Right lobe of liver (tissue), 6 donors: ENCODE measurements at regions not wholly inside any gene's neighbourhood (a gene's known extent, or its start where the extent isn't known, plus 50 kb on each side); places are given as distances from the start of the nearest gene placed in this dataset.

Experiments used
- ATAC-seq, 4 donors: fragments of 200-7000 bp; cut with Tn5 transposase; one replicate each; pipeline ENCODE4 v1.9.1; 2020; ENCODE audit warnings: mild to moderate bottlenecking in 4 of 4, moderate library complexity in 4 of 4
- DNase-seq, 3 donors: peaks; one replicate each; pipeline ENCODE4 v3.0.0-alpha.2; 2020
- H3K27ac ChIP-seq, 3 donors: fragments of 200-600 bp; one replicate each; pipeline ENCODE4 v1.8.0; 2022
- H3K27me3 ChIP-seq, 2 donors: fragments of 200-600 bp; one replicate each; pipeline ENCODE4 v1.8.0; 2022
- H3K36me3 ChIP-seq, 4 donors: fragments of 200-600 bp; sonication (generic) in 1 of 4; one replicate each; pipeline versions ENCODE4 v1.5.1 to v1.8.0; 2017 to 2022; ENCODE audit warnings: control low read depth in 1 of 4
- H3K4me1 ChIP-seq, 4 donors: fragments of 200-600 bp; sonication (generic) in 1 of 4; one replicate each; pipeline versions ENCODE4 v1.5.1 to v1.8.0; 2017 to 2022; ENCODE audit warnings: control low read depth in 1 of 4
- H3K4me3 ChIP-seq, 3 donors: fragments of 200-600 bp; one replicate each; pipeline ENCODE4 v1.8.0; 2022
- H3K9me3 ChIP-seq, 4 donors: fragments of 200-600 bp; sonication (generic) in 1 of 4; one replicate each; pipeline versions ENCODE4 v1.5.1 to v1.8.0; 2017 to 2022; ENCODE audit warnings: control low read depth in 1 of 4
- CTCF ChIP-seq, 4 donors: fragments of 200-600 bp in 3 of 4; fragments of 450-650 bp in 1 of 4; IDR thresholded peaks; one replicate each; pipeline versions ENCODE4 v1.5.1 to v1.8.0; 2016 to 2022; ENCODE audit warnings: antibody characterized with exemption in 4 of 4, mild to moderate bottlenecking in 2 of 4
- POLR2A ChIP-seq: fragments of 450-650 bp; IDR thresholded peaks from one replicate; pipeline ENCODE4 v1.6.1; 2017; ENCODE audit warnings: antibody characterized with exemption, mild to moderate bottlenecking
- WGBS: methylation state at CpG from one replicate; pipeline ENCODE4 v1.1.6; 2018; ENCODE audit warnings: low coverage, low lambda C conversion rate; ENCODE audit not compliant: insufficient coverage; ENCODE audit errors: missing lambda C conversion rate; 5-methylcytosine and 5-hydroxymethylcytosine counted together
- intact Hi-C, 2 donors: fragments of 100-400 bp; cut with DNase I; formaldehyde crosslinking; loops; one replicate each; pipeline versions ENCODE4 v1.11.2 to v1.14.1; 2022
- donor health status: DM: no; HTN: yes; CAD: no.
- donor health status: DM: no; HTN: no; CAD: no.
- donor health status: DM: no; HTN: no; CAD: no.
- donor health status: DM: no; HTN: yes; CAD: no.
- donor health status: DM: no; HTN: yes; CAD: no.

DNA sequence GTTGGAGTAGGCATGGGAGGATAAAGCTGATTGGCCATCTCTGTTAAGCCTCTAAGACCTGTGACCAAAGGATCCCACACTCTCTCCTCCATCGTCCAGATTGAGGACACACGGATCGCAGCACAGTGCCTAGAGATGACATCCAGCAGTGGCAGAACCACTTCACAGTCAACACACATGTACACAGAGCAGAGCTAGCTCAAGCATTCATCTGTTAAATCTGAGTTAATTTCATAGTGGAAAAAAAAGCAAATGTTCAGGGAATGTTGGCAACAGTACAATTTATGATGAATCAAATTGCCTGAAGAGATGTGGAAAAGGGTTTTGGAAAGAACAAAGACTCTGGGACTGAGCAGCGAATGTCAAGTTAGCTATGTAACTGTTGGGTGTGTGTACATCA lies 108.1 kb upstream of the PLAAT1 start:
- ATAC-seq (no peak), DNase-seq (no peak)
- WGBS: 43% methylated on average over 1 of the region's 4 CpGs

DNA sequence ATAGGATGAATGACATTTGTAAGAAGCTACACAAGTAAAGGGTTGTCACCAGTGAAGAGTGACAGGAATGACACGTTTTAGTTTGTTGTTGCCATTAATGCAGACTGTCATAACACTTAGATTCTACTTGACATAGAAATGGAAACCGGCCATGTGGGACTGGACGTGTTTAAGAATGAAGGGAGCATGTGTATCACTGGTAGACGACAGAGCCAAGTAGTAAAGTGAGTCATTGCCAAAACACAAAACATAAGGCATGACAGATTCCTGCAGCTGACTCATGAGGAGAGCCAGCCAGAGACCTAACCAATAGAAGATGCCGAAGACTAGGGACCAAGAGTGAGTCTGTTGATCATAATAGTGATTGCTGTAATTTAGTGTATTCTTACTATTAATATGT lies 106.2 kb upstream of the PLAAT1 start:
- H3K36me3 ChIP-seq: no peaks in the 10 kb centered on the region
- 47% methylated on average over 5 of the region's 5 CpGs for WGBS
- ATAC-seq: no peak
- H3K9me3 ChIP-seq: no peaks in the 10 kb centered on the region
- no peak overlapping the region for H3K4me3 ChIP-seq
- no peaks in the 10 kb centered on the region for H3K4me1 ChIP-seq
- intact Hi-C loops: no loop called here
- TF ChIP-seq CTCF (IDR thresholded peaks at IDR 0.05): no peak
- no peak for TF ChIP-seq POLR2A
- no peaks in the 10 kb centered on the region for H3K27me3 ChIP-seq
- no peak for DNase-seq
- H3K27ac ChIP-seq: no peak overlapping the region

More for the DNA sequence above, 108.1 kb upstream of the PLAAT1 start:
- Histone ChIP-seq H3K27ac (no peak overlapping the region), H3K27me3 (no peaks in the 10 kb centered on the region), H3K36me3 (no peaks in the 10 kb centered on the region), H3K4me3 (no peak overlapping the region), H3K4me1 (no peaks in the 10 kb centered on the region), H3K9me3 (no peaks in the 10 kb centered on the region)
- intact Hi-C loops: no loop called here
- TF ChIP-seq POLR2A (no peak), CTCF (IDR thresholded peaks at IDR 0.05) (no peak)

DNA sequence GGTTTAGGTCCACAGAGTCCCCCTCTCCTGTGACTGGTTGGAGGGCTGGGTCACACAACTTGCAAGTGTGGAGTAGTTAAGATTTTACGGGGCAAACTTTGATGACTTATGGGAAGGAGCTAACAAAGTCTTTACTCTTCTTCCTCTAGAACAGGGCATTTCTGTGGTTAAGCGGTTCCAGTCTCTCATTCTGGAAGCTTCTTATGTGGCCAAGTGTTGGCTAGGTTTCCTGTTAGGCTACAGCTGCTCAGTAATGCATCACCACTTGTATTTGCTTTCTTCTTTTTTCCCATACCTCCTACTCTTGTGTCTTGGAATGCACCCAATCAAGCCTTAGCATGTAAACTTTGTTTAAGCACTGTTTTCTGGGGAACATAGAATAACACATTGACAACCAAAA lies 100.6 kb upstream of the PLAAT1 start:
- 80% methylated on average over 1 of the region's 2 CpGs for WGBS
- TF ChIP-seq POLR2A (no peak), CTCF (IDR thresholded peaks at IDR 0.05) (no peak)
- intact Hi-C loops: no loop called here
- ATAC-seq (no peak), DNase-seq (no peak)
- Histone ChIP-seq H3K4me3 (no peak overlapping the region), H3K27ac (no peak overlapping the region), H3K27me3 (no peaks in the 10 kb centered on the region), H3K4me1 (no peaks in the 10 kb centered on the region), H3K9me3 (no peaks in the 10 kb centered on the region), H3K36me3 (no peaks in the 10 kb centered on the region)

GRCh38 chr3:193145248-193145647 lies 95.8 kb upstream of the PLAAT1 start:
- H3K27me3 ChIP-seq: no peaks in the 10 kb centered on the region
- no peaks in the 10 kb centered on the region for H3K9me3 ChIP-seq
- H3K27ac ChIP-seq: no peak overlapping the region
- no peak for DNase-seq
- H3K4me1 ChIP-seq: no peaks in the 10 kb centered on the region
- WGBS: 72% methylated on average over 3 of the region's 3 CpGs
- no peak overlapping the region for H3K4me3 ChIP-seq
- TF ChIP-seq POLR2A: no peak
- TF ChIP-seq CTCF (IDR thresholded peaks at IDR 0.05): no peak
- intact Hi-C loops: no loop called here
- H3K36me3 ChIP-seq: no peaks in the 10 kb centered on the region
- no peak for ATAC-seq
